Epidermal melanocyte (primary cell): ENCODE measurements at regions not wholly inside any gene's neighbourhood (a gene's known extent, or its start where the extent isn't known, plus 50 kb on each side); places are given as distances from the start of the nearest gene placed in this dataset.
"Not testable (repeated sequence)": the region's sequence is repeated elsewhere in the genome, so short reads cannot be mapped to it uniquely, and the experiment has no call there.

ENCODE experiments used
- DNase-seq: peaks from one replicate; pipeline ENCODE4 v3.0.0; 2011; ENCODE audit warnings: low spot score; ENCODE audit not compliant: insufficient read length

- no peak for DNase-seq
These were observed 557.7 kb upstream of the CHAC2 start for GRCh38 chr2:53209679-53210458.

- DNase-seq, result no peak
These were observed 558.8 kb upstream of the CHAC2 start for GRCh38 chr2:53208815-53209214.

- not testable (repeated sequence) for DNase-seq
These were observed 561.4 kb upstream of the CHAC2 start for GRCh38 chr2:53206226-53206625.

GRCh38 chr2:53202063-53202462 is 565.5 kb upstream of the CHAC2 start:
- DNase-seq, result no peak

GRCh38 chr2:53200072-53200471 is 567.5 kb upstream of the CHAC2 start:
- no peak for DNase-seq

- no peak for DNase-seq
These were observed 578.6 kb upstream of the CHAC2 start for GRCh38 chr2:53188851-53189510.

- no peak for DNase-seq
These were observed 584.0 kb upstream of the CHAC2 start for GRCh38 chr2:53183581-53183980.

GRCh38 chr2:53182601-53183000 is 585.0 kb upstream of the CHAC2 start:
- no peak for DNase-seq

GRCh38 chr2:53181759-53182158 is 585.8 kb upstream of the CHAC2 start:
- DNase-seq, result no peak

GRCh38 chr2:53177327-53177726 is 590.3 kb upstream of the CHAC2 start:
- DNase-seq, result no peak

GRCh38 chr2:53174539-53174938 is 593.1 kb upstream of the CHAC2 start:
- no peak for DNase-seq

- no peak for DNase-seq
These were observed 593.7 kb upstream of the CHAC2 start for GRCh38 chr2:53173698-53174455.

GRCh38 chr2:53173091-53173490 is 594.5 kb upstream of the CHAC2 start:
- DNase-seq, result no peak

GRCh38 chr2:53170466-53170865 is 597.1 kb upstream of the CHAC2 start:
- peak; percentile 30 for DNase-seq

- DNase-seq, result no peak
These were observed 600.4 kb upstream of the CHAC2 start for GRCh38 chr2:53167227-53167626.

GRCh38 chr2:53150146-53150545 is 617.5 kb upstream of the CHAC2 start:
- DNase-seq, result no peak

- no peak for DNase-seq
These were observed 619.4 kb upstream of the CHAC2 start for GRCh38 chr2:53148221-53148620.

- DNase-seq, result no peak
These were observed 636.2 kb upstream of the CHAC2 start for GRCh38 chr2:53131416-53131815.

- DNase-seq, result peak; percentile 17
These were observed 637.1 kb upstream of the CHAC2 start for GRCh38 chr2:53130441-53130943.

GRCh38 chr2:53129851-53130250 is 637.8 kb upstream of the CHAC2 start:
- DNase-seq, result peak; percentile 21

- DNase-seq, result no peak
These were observed 640.4 kb upstream of the CHAC2 start for GRCh38 chr2:53127061-53127650.

GRCh38 chr2:53114991-53115390 is 652.6 kb upstream of the CHAC2 start:
- DNase-seq, result no peak
